ENCODE measurements at regions not wholly inside any gene's neighbourhood (a gene's known extent, or its start where the extent isn't known, plus 50 kb on each side); places are given as distances from the start of the nearest gene placed in this dataset.

- Histone ChIP-seq H3K36me3 (ENCODE audit: low read depth) (no peaks in the 10 kb centered on the region), H3K4me1 (ENCODE audit: low read depth) (no peaks in the 10 kb centered on the region), H3K4me3 (no peak overlapping the region), H3K9me3 (no peaks in the 10 kb centered on the region)
- intact Hi-C loops (cut with DNase I, micrococcal nuclease) = no loop called here
- no peak for ATAC-seq
- DNase-seq = no peak
- TF ChIP-seq, protein P1, sequence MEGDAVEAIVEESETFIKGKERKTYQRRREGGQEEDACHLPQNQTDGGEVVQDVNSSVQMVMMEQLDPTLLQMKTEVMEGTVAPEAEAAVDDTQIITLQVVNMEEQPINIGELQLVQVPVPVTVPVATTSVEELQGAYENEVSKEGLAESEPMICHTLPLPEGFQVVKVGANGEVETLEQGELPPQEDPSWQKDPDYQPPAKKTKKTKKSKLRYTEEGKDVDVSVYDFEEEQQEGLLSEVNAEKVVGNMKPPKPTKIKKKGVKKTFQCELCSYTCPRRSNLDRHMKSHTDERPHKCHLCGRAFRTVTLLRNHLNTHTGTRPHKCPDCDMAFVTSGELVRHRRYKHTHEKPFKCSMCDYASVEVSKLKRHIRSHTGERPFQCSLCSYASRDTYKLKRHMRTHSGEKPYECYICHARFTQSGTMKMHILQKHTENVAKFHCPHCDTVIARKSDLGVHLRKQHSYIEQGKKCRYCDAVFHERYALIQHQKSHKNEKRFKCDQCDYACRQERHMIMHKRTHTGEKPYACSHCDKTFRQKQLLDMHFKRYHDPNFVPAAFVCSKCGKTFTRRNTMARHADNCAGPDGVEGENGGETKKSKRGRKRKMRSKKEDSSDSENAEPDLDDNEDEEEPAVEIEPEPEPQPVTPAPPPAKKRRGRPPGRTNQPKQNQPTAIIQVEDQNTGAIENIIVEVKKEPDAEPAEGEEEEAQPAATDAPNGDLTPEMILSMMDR (IDR thresholded peaks at IDR 0.05) = no peak
Measured at GRCh38 chr16:9254863-9255262, 163.4 kb downstream of the HAPSTR1 start.

GRCh38 chr16:9256196-9256595 lies 164.8 kb downstream of the HAPSTR1 start:
- H3K9me3 ChIP-seq = no peaks in the 10 kb centered on the region
- ATAC-seq = peak; percentile 58
- H3K4me1 ChIP-seq (ENCODE audit: low read depth) = no peaks in the 10 kb centered on the region
- intact Hi-C loops (cut with DNase I, micrococcal nuclease) = no loop called here
- DNase-seq = peak in 2 of 3 donors; percentile 60 to 61
- no peaks in the 10 kb centered on the region for H3K36me3 ChIP-seq (ENCODE audit: low read depth)
- TF ChIP-seq, protein P1 (IDR thresholded peaks at IDR 0.05) = peak; percentile 43
- no peak overlapping the region for H3K4me3 ChIP-seq

DNA sequence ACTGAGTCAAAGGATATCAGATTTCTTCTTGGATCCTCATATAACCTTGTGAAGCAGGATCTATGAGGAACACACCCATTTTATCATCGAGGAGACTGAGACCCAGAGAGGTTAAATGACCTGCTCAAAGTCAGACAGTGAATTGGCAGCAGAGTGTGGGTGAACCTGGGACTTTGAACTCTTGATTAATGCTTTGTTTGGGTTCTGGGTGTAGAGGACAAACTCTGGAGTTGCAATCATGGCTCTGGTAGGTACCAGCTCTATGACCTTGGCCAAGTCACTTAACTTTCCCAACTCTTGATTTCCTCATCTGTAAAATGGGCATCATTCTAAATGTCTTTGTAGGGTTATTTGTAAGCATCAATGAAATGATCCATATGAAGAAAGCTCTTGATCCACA lies 166.4 kb downstream of the HAPSTR1 start:
- no peaks in the 10 kb centered on the region for H3K9me3 ChIP-seq
- H3K4me3 ChIP-seq = no peak overlapping the region
- intact Hi-C loops (cut with DNase I, micrococcal nuclease) = no loop called here
- no peaks in the 10 kb centered on the region for H3K36me3 ChIP-seq (ENCODE audit: low read depth)
- H3K4me1 ChIP-seq (ENCODE audit: low read depth) = no peaks in the 10 kb centered on the region
- DNase-seq = no peak
- TF ChIP-seq, protein P1 (IDR thresholded peaks at IDR 0.05) = no peak
- ATAC-seq = no peak

- Histone ChIP-seq H3K36me3 (ENCODE audit: low read depth) (no peaks in the 10 kb centered on the region), H3K4me3 (no peak overlapping the region), H3K4me1 (ENCODE audit: low read depth) (no peaks in the 10 kb centered on the region), H3K9me3 (no peaks in the 10 kb centered on the region)
- peak; percentile 77 for ATAC-seq
- intact Hi-C loops (cut with DNase I, micrococcal nuclease) = no loop called here
- peak in 2 of 3 donors; percentile 41 to 51 for DNase-seq
- TF ChIP-seq, protein P1 (IDR thresholded peaks at IDR 0.05) = peak; percentile 31
Measured at GRCh38 chr16:9258423-9259051, 167.1 kb downstream of the HAPSTR1 start.

GRCh38 chr16:9259914-9260608 lies 168.6 kb downstream of the HAPSTR1 start:
- H3K36me3 ChIP-seq (ENCODE audit: low read depth) = no peaks in the 10 kb centered on the region
- no peaks in the 10 kb centered on the region for H3K4me1 ChIP-seq (ENCODE audit: low read depth)
- intact Hi-C loops (cut with DNase I, micrococcal nuclease) = no loop called here
- ATAC-seq (peak; percentile 12), DNase-seq (no peak)
- no peaks in the 10 kb centered on the region for H3K9me3 ChIP-seq
- TF ChIP-seq, protein P1 (IDR thresholded peaks at IDR 0.05) = no peak
- no peak overlapping the region for H3K4me3 ChIP-seq

Data from mucosa of descending colon (tissue), 3 donors.